Type B pancreatic cell (in vitro differentiated cells): ENCODE measurements at regions not wholly inside any gene's neighbourhood (a gene's known extent, or its start where the extent isn't known, plus 50 kb on each side); places are given as distances from the start of the nearest gene placed in this dataset.

ENCODE experiments used
- DNase-seq: peaks from one replicate; pipeline ENCODE4 v3.0.0; 2021; ENCODE audit warnings: mixed read lengths; ENCODE audit not compliant: unreplicated experiment; ENCODE audit errors: extremely low spot score
- H3K27ac Mint-ChIP-seq: 2 replicates; pipeline ENCODE4 v1.8.0; 2021; ENCODE audit warnings: mild to moderate bottlenecking, mixed read lengths
- H3K27me3 Mint-ChIP-seq: 2 replicates; pipeline ENCODE4 v1.8.0; 2021; ENCODE audit warnings: mixed read lengths
- H3K36me3 Mint-ChIP-seq: 2 replicates; pipeline ENCODE4 v1.8.0; 2021; ENCODE audit warnings: mixed read lengths
- H3K4me1 Mint-ChIP-seq: one replicate; pipeline ENCODE4 v1.8.0; 2021; ENCODE audit warnings: mixed read lengths; ENCODE audit not compliant: unreplicated experiment
- H3K4me3 Mint-ChIP-seq: 2 replicates; pipeline ENCODE4 v1.8.0; 2021; ENCODE audit warnings: mild to moderate bottlenecking, mixed read lengths
- H3K9me3 Mint-ChIP-seq: 2 replicates; pipeline ENCODE4 v1.8.0; 2021; ENCODE audit warnings: mixed read lengths
- CTCF ChIP-seq: fragments of 200-600 bp; sonication (generic); conservative IDR thresholded peaks from 2 replicates; pipeline ENCODE4 v1.5.0; 2021; ENCODE audit warnings: antibody characterized with exemption, mild to moderate bottlenecking

DNA sequence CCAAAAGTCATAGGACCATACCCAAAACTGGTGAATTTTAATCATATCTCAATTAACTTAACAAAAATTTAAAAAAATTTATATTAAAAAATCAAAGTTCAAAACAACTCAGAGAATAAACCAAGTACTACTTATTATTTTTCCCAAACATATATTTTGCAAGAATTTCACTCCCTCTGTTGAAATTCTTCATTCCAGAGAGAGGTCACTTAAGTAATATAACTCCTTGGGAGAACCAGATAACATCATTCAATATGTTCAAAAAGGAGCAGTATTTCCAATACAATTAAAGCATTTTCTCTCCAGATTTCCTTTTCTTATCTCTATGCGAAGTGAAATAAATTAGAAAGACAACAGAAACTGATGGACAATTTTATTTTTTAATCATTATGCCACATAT lies 165.9 kb upstream of the RND3 start:
- Mint-ChIP-seq H3K27me3 (no peaks in the 10 kb centered on the region), H3K9me3 (peaks cover 14% of the 10 kb centered on the region), H3K36me3 (peaks cover 1% of the 10 kb centered on the region), H3K27ac (no peak overlapping the region), H3K4me3 (no peak overlapping the region), H3K4me1 (peaks cover 3% of the 10 kb centered on the region)
- DNase-seq: no peak
- TF ChIP-seq CTCF: no peak

DNA sequence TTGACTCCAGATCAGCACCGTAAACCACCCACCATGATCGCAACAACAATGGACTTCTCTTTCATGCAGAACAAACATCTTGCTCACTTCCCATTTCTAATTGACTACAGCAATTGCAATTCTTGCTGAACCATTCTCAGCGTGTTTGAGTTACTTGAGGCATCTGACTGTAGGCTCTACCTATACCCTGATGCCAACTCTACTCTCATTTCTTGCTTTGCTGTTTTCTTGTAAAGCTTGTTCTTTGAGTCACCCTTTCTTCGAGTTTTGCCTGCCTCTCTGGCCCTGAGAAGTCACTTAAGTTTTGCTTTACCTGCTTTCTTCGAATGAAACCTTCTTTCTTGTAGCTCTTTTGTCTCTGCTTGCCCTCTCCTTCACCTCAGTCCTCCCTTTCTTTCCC lies 160.5 kb upstream of the RND3 start:
- Mint-ChIP-seq H3K27ac (no peak overlapping the region), H3K4me3 (no peak overlapping the region), H3K9me3 (peaks cover 11% of the 10 kb centered on the region), H3K27me3 (peaks cover 3% of the 10 kb centered on the region), H3K4me1 (peaks cover 17% of the 10 kb centered on the region), H3K36me3 (no peaks in the 10 kb centered on the region)
- no peak for DNase-seq
- TF ChIP-seq CTCF: no peak

DNA sequence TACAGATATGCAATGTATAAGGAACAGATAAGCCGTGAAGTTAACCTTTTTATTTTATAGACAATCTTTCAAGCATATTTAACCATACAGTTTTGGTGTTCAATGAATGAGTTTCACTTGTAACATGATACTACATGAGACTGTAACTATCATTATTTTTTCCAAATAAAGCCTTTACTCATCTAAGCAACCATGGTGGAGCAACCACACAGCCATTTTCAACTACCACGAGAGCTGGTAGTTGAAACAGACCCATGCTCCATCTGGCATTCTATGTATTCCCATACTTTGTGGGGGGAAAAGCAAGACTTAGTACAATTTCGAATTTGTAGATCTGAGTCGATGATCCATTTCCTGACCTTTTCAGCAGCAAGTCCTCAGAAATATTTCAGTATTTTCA lies 159.3 kb upstream of the RND3 start:
- DNase-seq: no peak
- Mint-ChIP-seq H3K9me3 (peaks cover 11% of the 10 kb centered on the region), H3K36me3 (no peaks in the 10 kb centered on the region), H3K27me3 (peaks cover 3% of the 10 kb centered on the region), H3K4me3 (no peak overlapping the region), H3K27ac (no peak overlapping the region), H3K4me1 (peaks cover 17% of the 10 kb centered on the region)
- TF ChIP-seq CTCF: no peak

- Mint-ChIP-seq H3K4me1 (peaks cover 24% of the 10 kb centered on the region), H3K4me3 (peak overlapping the region; percentile 45), H3K9me3 (peaks cover 11% of the 10 kb centered on the region), H3K36me3 (no peaks in the 10 kb centered on the region), H3K27ac (peak overlapping the region; percentile 4), H3K27me3 (peaks cover 3% of the 10 kb centered on the region)
- no peak for DNase-seq
- TF ChIP-seq CTCF: no peak
These were observed 157.0 kb upstream of the RND3 start for GRCh38 chr2:150644298-150645067.

DNA sequence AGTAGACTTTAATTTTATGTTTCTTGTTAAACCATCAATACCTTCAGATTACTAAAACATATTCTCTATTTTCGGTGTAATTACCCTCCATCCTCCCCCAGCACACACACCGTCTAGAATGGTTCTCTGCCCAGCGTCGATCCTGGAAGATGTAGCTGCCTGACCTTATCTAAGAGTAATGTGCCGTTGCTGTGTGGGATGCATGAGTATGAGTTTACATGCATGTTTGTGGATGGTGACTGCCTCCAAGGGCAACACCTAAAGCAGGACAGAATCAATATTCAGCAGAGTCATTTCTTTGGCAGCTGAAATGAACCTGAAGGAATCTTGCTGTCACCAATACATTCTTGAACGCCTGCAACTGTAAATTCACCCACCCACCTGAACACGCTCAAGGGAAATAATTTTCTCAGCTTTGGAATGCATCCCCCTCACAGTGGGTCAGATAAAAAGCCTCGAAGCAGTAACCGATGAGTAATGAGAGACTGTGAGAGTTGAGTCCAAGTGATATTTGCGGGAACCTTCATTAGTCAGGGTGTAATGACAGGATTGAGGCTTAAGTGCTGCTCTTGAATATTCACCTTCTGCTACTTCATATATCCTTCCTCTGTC lies 155.8 kb upstream of the RND3 start:
- Mint-ChIP-seq H3K36me3 (no peaks in the 10 kb centered on the region), H3K4me3 (no peak overlapping the region), H3K9me3 (peaks cover 11% of the 10 kb centered on the region), H3K27me3 (peaks cover 3% of the 10 kb centered on the region), H3K4me1 (peaks cover 20% of the 10 kb centered on the region), H3K27ac (no peak overlapping the region)
- DNase-seq: no peak
- no peak for TF ChIP-seq CTCF
